SU-DHL-6 (cell line): ENCODE measurements at regions not wholly inside any gene's neighbourhood (a gene's known extent, or its start where the extent isn't known, plus 50 kb on each side); places are given as distances from the start of the nearest gene placed in this dataset.

Experiments
- H2AFZ ChIP-seq: fragments of 200-600 bp; sonication (generic); 2 replicates; pipeline ENCODE4 v1.6.1; 2014; ENCODE audit warnings: low read depth, mild to moderate bottlenecking, moderate library complexity, mixed read lengths, antibody characterized with exemption, low read length; ENCODE audit not compliant: severe bottlenecking
- H3F3A ChIP-seq: fragments of 200-600 bp; shearing (Covaris generic); 2 replicates; pipeline ENCODE4 v1.6.0; 2016; ENCODE audit warnings: antibody characterized with exemption, mild to moderate bottlenecking; ENCODE audit not compliant: insufficient read depth
- H3K27ac ChIP-seq: fragments of 200-600 bp; sonication (generic); 2 replicates; pipeline ENCODE4 v1.5.1; 2016; ENCODE audit warnings: low read depth, mild to moderate bottlenecking, low read length, moderate library complexity, mixed read lengths
- H3K27me3 ChIP-seq: fragments of 200-600 bp; sonication (generic), shearing (Covaris generic); 2 replicates; pipeline ENCODE4 v1.6.0; 2014; ENCODE audit warnings: mild to moderate bottlenecking, low read length
- H3K36me3 ChIP-seq: fragments of 200-600 bp; sonication (generic); 2 replicates; pipeline ENCODE4 v1.6.1; 2014; ENCODE audit warnings: mild to moderate bottlenecking, low read length, mixed read lengths
- H3K4me2 ChIP-seq: fragments of 300-600, 200-600 bp; shearing (Covaris generic), sonication (generic); 2 replicates; pipeline ENCODE4 v1.6.0; 2014; ENCODE audit warnings: low read length, low read depth, mild to moderate bottlenecking; ENCODE audit not compliant: poor library complexity, severe bottlenecking
- H3K4me3 ChIP-seq: fragments of 200-600 bp; sonication (generic); 2 replicates; pipeline ENCODE4 v1.5.1; 2014; ENCODE audit warnings: antibody characterized with exemption, low read length, mild to moderate bottlenecking, mixed read lengths; ENCODE audit not compliant: insufficient read depth, poor library complexity, severe bottlenecking
- H3K79me2 ChIP-seq: fragments of 200-600 bp; sonication (generic); 2 replicates; pipeline ENCODE4 v1.6.1; 2014; ENCODE audit warnings: mild to moderate bottlenecking, low read length, moderate library complexity; ENCODE audit not compliant: insufficient read depth
- H3K9ac ChIP-seq: fragments of 200-600 bp; sonication (generic); 2 replicates; pipeline ENCODE4 v1.7.0; 2014; ENCODE audit warnings: mild to moderate bottlenecking, low read length
- H3K9me2 ChIP-seq: fragments of 200-600 bp; sonication (generic); replicated peaks from 2 replicates; pipeline ENCODE4 v1.6.1; 2014; ENCODE audit warnings: low read length; ENCODE audit not compliant: insufficient read depth
- H3K9me3 ChIP-seq: fragments of 200-600 bp; sonication (generic); 2 replicates; pipeline ENCODE4 v1.6.1; 2014; ENCODE audit warnings: low read length, mixed read lengths; ENCODE audit not compliant: insufficient read depth
- H4K20me1 ChIP-seq: fragments of 200-600 bp; sonication (generic); 2 replicates; pipeline ENCODE4 v1.6.1; 2014; ENCODE audit warnings: low read depth, mild to moderate bottlenecking, antibody characterized with exemption, low read length, moderate library complexity, mixed read lengths
- CTCF ChIP-seq: fragments of 200-600 bp; sonication (generic); IDR thresholded peaks from one replicate; pipeline ENCODE4 v1.5.1; 2017; ENCODE audit warnings: antibody characterized with exemption, mild to moderate bottlenecking, low read length, moderate library complexity; ENCODE audit not compliant: insufficient read depth, poor library complexity, severe bottlenecking
- EZH2phosphoT487 ChIP-seq: fragments of 200-600 bp; sonication (generic), shearing (Covaris generic); conservative IDR thresholded peaks from 2 replicates; pipeline ENCODE4 v1.6.1; 2018; ENCODE audit warnings: mild to moderate bottlenecking, antibody characterized with exemption, low read length, moderate library complexity, mixed read lengths

- no peak overlapping the region for H3K4me3 ChIP-seq
- H3F3A ChIP-seq: no peaks in the 10 kb centered on the region
- H4K20me1 ChIP-seq: no peaks in the 10 kb centered on the region
- no peaks in the 10 kb centered on the region for H3K27me3 ChIP-seq
- no peak overlapping the region for H3K4me2 ChIP-seq
- H2AFZ ChIP-seq: no peak overlapping the region
- H3K9ac ChIP-seq: no peak overlapping the region
- no peak overlapping the region for H3K27ac ChIP-seq
- no peaks in the 10 kb centered on the region for H3K9me3 ChIP-seq
- H3K36me3 ChIP-seq: 0 out of 2 replicates have a peak, but pooled peaks cover 8% of the 10 kb centered on the region
- no peaks in the 10 kb centered on the region for H3K9me2 ChIP-seq
- TF ChIP-seq CTCF: no peak
- no peak for TF ChIP-seq EZH2phosphoT487
- H3K79me2 ChIP-seq: peaks cover 30% of the 10 kb centered on the region
Measured at GRCh38 chrX:10064736-10065135, 92.0 kb upstream of the CLCN4 start.

GRCh38 chrX:10070714-10071436, 85.9 kb upstream of the CLCN4 start:
- Histone ChIP-seq H3K9me2 (no peaks in the 10 kb centered on the region), H3K36me3 (0 out of 2 replicates have a peak, but pooled peaks cover 8% of the 10 kb centered on the region), H3K4me2 (no peak overlapping the region), H4K20me1 (no peaks in the 10 kb centered on the region), H3K9me3 (no peaks in the 10 kb centered on the region), H2AFZ (no peak overlapping the region), H3K27ac (no peak overlapping the region), H3K9ac (no peak overlapping the region), H3K27me3 (no peaks in the 10 kb centered on the region), H3K4me3 (no peak overlapping the region), H3K79me2 (0 out of 2 replicates have a peak, but pooled peaks cover 4% of the 10 kb centered on the region), H3F3A (no peaks in the 10 kb centered on the region)
- TF ChIP-seq CTCF (no peak), EZH2phosphoT487 (no peak)

DNA sequence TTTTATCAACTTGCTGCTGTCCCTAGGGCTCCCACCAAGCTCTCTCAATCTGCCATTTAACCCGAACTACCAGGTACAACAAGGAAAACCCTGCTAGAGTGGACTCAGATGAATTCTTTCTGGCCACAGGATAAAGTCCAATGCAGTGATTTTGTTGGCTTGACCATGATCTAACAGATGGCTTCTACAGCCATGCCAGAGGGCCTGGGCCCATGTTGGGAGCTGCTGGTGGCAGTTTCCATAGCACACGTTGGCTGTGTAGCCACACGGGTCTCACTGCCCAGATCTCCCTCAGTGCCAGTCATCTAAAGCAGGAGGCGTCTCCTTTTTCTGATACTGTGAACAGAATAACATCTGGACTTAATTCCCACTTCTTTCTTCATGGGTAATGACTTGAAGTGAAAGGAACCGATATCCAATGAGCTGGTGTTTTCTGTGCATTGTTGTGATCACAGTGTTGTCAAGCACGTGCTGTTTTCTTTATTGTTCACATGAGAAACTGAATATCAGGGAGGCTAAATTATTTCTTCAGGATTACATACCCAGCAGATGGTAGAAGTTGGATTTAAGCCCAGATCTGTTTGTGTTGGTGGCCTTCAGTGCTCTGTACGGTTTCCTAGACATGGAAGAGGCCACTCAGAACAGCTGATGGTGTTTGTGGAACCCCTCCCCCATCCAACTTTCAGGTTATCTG, 85.2 kb upstream of the CLCN4 start:
- Histone ChIP-seq H3K79me2 (0 out of 2 replicates have a peak, but pooled peaks cover 4% of the 10 kb centered on the region), H2AFZ (no peak overlapping the region), H3K36me3 (0 out of 2 replicates have a peak, but pooled peaks cover 8% of the 10 kb centered on the region), H3K9me2 (no peaks in the 10 kb centered on the region), H3F3A (no peaks in the 10 kb centered on the region), H3K4me2 (no peak overlapping the region), H4K20me1 (no peaks in the 10 kb centered on the region), H3K4me3 (no peak overlapping the region), H3K9me3 (no peaks in the 10 kb centered on the region), H3K27me3 (no peaks in the 10 kb centered on the region), H3K9ac (no peak overlapping the region), H3K27ac (no peak overlapping the region)
- no peak for TF ChIP-seq CTCF
- no peak for TF ChIP-seq EZH2phosphoT487
